NCI-H2029 treated with DMSO at 0.1 percent for 48 hours (cell line): ENCODE measurements at regions not wholly inside any gene's neighbourhood (a gene's known extent, or its start where the extent isn't known, plus 50 kb on each side); places are given as distances from the start of the nearest gene placed in this dataset.
"Not testable (repeated sequence)": the region's sequence is repeated elsewhere in the genome, so short reads cannot be mapped to it uniquely, and the experiment has no call there.

Source experiments
- DNase-seq: peaks from one replicate; lab custom pipeline; 2025; lab: John Stamatoyannopoulos, UW

- DNase-seq, result no peak
Measured at GRCh38 chr20:60171313-60171712, 213.1 kb downstream of the CDH26 start.

- DNase-seq, result no peak
Measured at GRCh38 chr20:60171738-60172137, 213.5 kb downstream of the CDH26 start.

- no peak for DNase-seq
Measured at GRCh38 chr20:60172346-60172984, 214.2 kb downstream of the CDH26 start.

GRCh38 chr20:60177080-60177479 is 218.9 kb downstream of the CDH26 start:
- no peak for DNase-seq

- no peak for DNase-seq
Measured at GRCh38 chr20:60180986-60181385, 222.8 kb downstream of the CDH26 start.

GRCh38 chr20:60186412-60186811 is 228.2 kb downstream of the CDH26 start:
- DNase-seq, result no peak

GRCh38 chr20:60187683-60188082 is 229.5 kb downstream of the CDH26 start:
- DNase-seq, result no peak

GRCh38 chr20:60191014-60191413 is 232.8 kb downstream of the CDH26 start:
- DNase-seq, result no peak

GRCh38 chr20:60192326-60192725 is 234.1 kb downstream of the CDH26 start:
- no peak for DNase-seq

- not testable (repeated sequence) for DNase-seq
Measured at GRCh38 chr20:60199132-60199531, 240.9 kb downstream of the CDH26 start.

- DNase-seq, result no peak
Measured at GRCh38 chr20:60199866-60200265, 241.6 kb downstream of the CDH26 start.

- no peak for DNase-seq
Measured at GRCh38 chr20:60200305-60200918, 242.2 kb downstream of the CDH26 start.

- DNase-seq, result no peak
Measured at GRCh38 chr20:60201198-60201835, 243.1 kb downstream of the CDH26 start.

GRCh38 chr20:60202046-60202445 is 243.8 kb downstream of the CDH26 start:
- no peak for DNase-seq

- no peak for DNase-seq
Measured at GRCh38 chr20:60203451-60203850, 245.2 kb downstream of the CDH26 start.

GRCh38 chr20:60204601-60205000 is 246.4 kb downstream of the CDH26 start:
- DNase-seq, result no peak

GRCh38 chr20:60206259-60206658 is 248.0 kb downstream of the CDH26 start:
- DNase-seq, result peak; percentile 9

- no peak for DNase-seq
Measured at GRCh38 chr20:60209048-60209447, 250.8 kb downstream of the CDH26 start.

GRCh38 chr20:60210779-60211617 is 252.8 kb downstream of the CDH26 start:
- peak; percentile 27 for DNase-seq

GRCh38 chr20:60211618-60212463 is 253.6 kb downstream of the CDH26 start:
- no peak for DNase-seq

- DNase-seq, result no peak
Measured at GRCh38 chr20:60212695-60213094, 254.5 kb downstream of the CDH26 start.
